NT2/D1 (cell line): ENCODE measurements at regions not wholly inside any gene's neighbourhood (a gene's known extent, or its start where the extent isn't known, plus 50 kb on each side); places are given as distances from the start of the nearest gene placed in this dataset.

Source experiments
- DNase-seq: peaks from one replicate; pipeline ENCODE4 v3.0.0-alpha.2; 2011; ENCODE audit warnings: low read depth, low spot score
- H3K27me3 ChIP-seq: 2 replicates; pipeline ENCODE4 v1.6.0; 2011; ENCODE audit warnings: mild to moderate bottlenecking; ENCODE audit not compliant: insufficient read length, insufficient read depth
- H3K36me3 ChIP-seq: 2 replicates; pipeline ENCODE4 v1.6.1; 2011; ENCODE audit warnings: mild to moderate bottlenecking, low read length, mixed read lengths; ENCODE audit not compliant: insufficient read depth, insufficient read length
- H3K4me1 ChIP-seq: 2 replicates; pipeline ENCODE4 v1.5.1; 2011; ENCODE audit not compliant: insufficient read depth, insufficient read length
- H3K4me3 ChIP-seq: 2 replicates; pipeline ENCODE4 v1.5.1; 2011; ENCODE audit warnings: low read depth; ENCODE audit not compliant: insufficient read length
- H3K9ac ChIP-seq: 2 replicates; pipeline ENCODE4 v1.6.0; 2011; ENCODE audit warnings: low read depth; ENCODE audit not compliant: insufficient read length
- H3K9me3 ChIP-seq: 2 replicates; pipeline ENCODE4 v1.5.1; 2011; ENCODE audit warnings: mild to moderate bottlenecking, low read length; ENCODE audit not compliant: insufficient read depth
- SUZ12 ChIP-seq: IDR thresholded peaks from 2 replicates; pipeline ENCODE4 v1.6.1; 2011; ENCODE audit not compliant: insufficient read length, insufficient read depth; ENCODE audit errors: extremely low read depth
- YY1 ChIP-seq: IDR thresholded peaks from 2 replicates; pipeline ENCODE4 v1.6.1; 2011; ENCODE audit not compliant: insufficient read length, insufficient read depth
- ZNF274 ChIP-seq: IDR thresholded peaks from 2 replicates; pipeline ENCODE4 v1.6.1; 2011; ENCODE audit warnings: mild to moderate bottlenecking, low read depth, low read length

DNA sequence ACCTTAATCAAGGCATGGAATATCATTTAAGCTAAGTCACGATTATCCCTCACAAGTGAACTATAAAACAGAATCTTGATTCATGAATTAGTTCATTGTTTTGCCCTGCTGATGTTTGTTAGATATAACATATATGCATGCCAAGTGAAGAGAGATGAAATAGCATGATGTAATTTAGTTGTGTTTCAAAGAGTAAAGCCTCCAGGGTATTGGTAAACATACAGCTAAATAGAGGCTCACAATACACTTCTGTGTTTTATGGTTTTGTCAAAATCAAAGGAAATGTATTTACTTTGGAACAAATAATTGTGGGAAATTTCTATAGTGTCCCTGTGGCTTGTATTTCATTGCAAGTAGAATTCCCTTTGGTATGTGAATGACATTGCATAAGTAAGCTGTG lies 69.0 kb upstream of the LEF1 start:
- no peaks in the 10 kb centered on the region for H3K27me3 ChIP-seq
- TF ChIP-seq SUZ12 (no peak), YY1 (no peak), ZNF274 (no peak)
- no peaks in the 10 kb centered on the region for H3K9me3 ChIP-seq
- H3K36me3 ChIP-seq, result no peaks in the 10 kb centered on the region
- no peak for DNase-seq
- no peaks in the 10 kb centered on the region for H3K4me1 ChIP-seq
- no peak overlapping the region for H3K9ac ChIP-seq
- no peak overlapping the region for H3K4me3 ChIP-seq

DNA sequence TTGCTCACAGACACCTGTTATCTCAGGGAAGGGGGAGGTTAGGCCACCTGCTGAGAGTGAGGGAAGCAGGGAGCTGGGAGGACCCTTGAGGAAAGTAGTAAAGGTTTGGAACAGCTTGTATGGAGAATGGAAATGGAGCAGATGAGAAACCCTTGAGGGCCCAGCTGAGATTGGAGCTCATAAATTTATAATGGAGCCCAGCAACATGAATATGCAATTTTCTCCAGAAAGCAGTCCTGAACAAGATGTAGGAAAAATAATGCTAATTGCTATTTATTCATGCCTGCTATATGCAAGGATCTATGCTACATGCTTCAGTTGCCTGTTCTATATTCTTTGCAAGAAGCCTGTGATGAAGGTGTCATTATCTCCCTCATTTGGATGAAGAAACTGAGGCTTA lies 67.5 kb upstream of the LEF1 start:
- no peaks in the 10 kb centered on the region for H3K9me3 ChIP-seq
- H3K4me3 ChIP-seq, result no peak overlapping the region
- H3K4me1 ChIP-seq, result no peaks in the 10 kb centered on the region
- H3K9ac ChIP-seq, result no peak overlapping the region
- H3K36me3 ChIP-seq, result no peaks in the 10 kb centered on the region
- H3K27me3 ChIP-seq, result no peaks in the 10 kb centered on the region
- DNase-seq, result no peak
- no peak for TF ChIP-seq ZNF274
- no peak for TF ChIP-seq YY1
- TF ChIP-seq SUZ12, result no peak

DNA sequence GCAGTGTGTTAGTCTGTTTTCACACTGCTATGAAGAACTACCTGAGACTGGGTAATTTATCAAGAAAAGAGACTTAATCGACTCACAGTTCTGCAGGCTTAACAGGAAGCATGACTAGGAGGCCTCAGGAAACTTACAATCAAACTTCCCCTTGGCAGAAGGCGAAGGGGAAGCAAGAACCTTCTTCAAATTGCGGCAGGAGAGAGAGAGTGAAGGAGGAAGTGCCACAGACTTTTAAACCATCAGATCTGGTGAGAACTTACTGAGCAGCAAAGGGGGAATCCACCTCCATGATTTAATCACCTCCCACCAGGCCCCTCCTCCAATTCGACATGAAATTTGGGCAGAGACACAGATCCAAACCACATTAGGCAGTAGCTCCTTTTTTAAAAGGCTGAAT lies 59.2 kb upstream of the LEF1 start:
- no peak overlapping the region for H3K4me3 ChIP-seq
- H3K9me3 ChIP-seq, result no peaks in the 10 kb centered on the region
- no peaks in the 10 kb centered on the region for H3K36me3 ChIP-seq
- no peak for TF ChIP-seq SUZ12
- TF ChIP-seq ZNF274, result no peak
- TF ChIP-seq YY1, result no peak
- no peaks in the 10 kb centered on the region for H3K27me3 ChIP-seq
- H3K4me1 ChIP-seq, result no peaks in the 10 kb centered on the region
- H3K9ac ChIP-seq, result no peak overlapping the region
- DNase-seq, result no peak

DNA sequence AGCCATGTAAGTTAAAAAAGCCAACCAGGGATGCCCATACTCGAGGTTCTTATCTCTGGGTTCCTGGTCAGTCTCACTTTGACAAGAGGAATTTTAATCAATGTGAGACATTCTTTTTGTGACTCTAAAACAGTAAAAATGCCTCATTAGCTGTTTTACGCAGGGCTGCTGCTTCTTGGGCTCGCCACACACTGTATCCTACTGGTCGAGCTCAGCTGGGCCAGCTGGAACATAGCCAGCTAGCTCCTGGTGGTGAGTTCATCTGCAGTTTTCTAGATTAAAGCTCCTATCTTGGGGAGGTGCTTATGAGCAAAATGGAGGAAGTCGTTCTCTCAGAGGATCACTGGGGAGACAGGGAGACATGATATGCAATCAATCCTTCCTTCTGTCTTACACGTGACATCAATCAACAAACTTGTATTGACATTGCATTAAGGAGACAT lies 55.9 kb upstream of the LEF1 start:
- Histone ChIP-seq H3K4me1 (no peaks in the 10 kb centered on the region), H3K9me3 (no peaks in the 10 kb centered on the region), H3K4me3 (no peak overlapping the region), H3K9ac (no peak overlapping the region), H3K36me3 (no peaks in the 10 kb centered on the region), H3K27me3 (no peaks in the 10 kb centered on the region)
- TF ChIP-seq ZNF274, result no peak
- TF ChIP-seq YY1, result no peak
- no peak for TF ChIP-seq SUZ12
- no peak for DNase-seq

DNA sequence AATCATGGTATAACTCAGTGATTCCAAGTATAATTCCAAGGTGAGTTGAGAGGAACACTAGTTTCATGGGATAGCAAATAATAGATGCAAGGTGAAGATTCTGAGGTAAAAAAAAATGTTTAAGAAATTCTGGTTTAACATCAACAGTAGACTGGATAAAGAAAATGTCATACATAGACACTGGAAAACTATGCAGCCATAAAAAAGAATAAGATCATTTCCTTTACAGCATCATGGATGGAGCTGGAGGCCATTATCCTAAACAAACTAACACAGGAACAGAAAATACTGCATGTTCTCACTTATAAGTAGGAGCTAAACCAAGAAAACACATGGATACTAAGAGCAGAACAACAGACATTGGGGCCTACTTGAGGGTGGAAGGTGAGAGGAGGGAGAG lies 54.6 kb upstream of the LEF1 start:
- TF ChIP-seq SUZ12, result no peak
- no peak for TF ChIP-seq ZNF274
- no peak for TF ChIP-seq YY1
- H3K27me3 ChIP-seq, result no peaks in the 10 kb centered on the region
- no peak for DNase-seq
- no peaks in the 10 kb centered on the region for H3K9me3 ChIP-seq
- no peak overlapping the region for H3K4me3 ChIP-seq
- H3K4me1 ChIP-seq, result no peaks in the 10 kb centered on the region
- H3K9ac ChIP-seq, result no peak overlapping the region
- no peaks in the 10 kb centered on the region for H3K36me3 ChIP-seq

DNA sequence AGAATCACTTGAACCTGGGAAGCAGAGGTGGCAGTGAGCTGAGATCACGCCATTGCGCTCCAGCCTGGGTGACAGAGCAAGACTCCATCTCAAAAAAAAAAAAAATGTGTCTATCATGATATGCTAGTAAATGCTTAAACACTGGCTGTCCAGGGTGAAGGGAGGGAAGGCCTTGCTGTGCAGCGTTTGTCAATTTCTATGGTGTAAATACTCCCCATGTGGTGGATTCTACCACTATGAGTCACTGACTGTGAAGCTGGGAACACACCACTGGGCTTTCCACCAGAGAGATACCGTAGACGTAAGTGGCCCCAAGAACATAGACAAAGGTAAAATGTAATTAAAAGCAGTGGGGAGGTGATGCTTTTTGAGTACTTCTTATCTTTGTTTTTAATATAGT lies 51.3 kb upstream of the LEF1 start:
- no peak overlapping the region for H3K9ac ChIP-seq
- H3K4me3 ChIP-seq, result no peak overlapping the region
- TF ChIP-seq ZNF274 (no peak), YY1 (no peak)
- no peaks in the 10 kb centered on the region for H3K27me3 ChIP-seq
- H3K4me1 ChIP-seq, result no peaks in the 10 kb centered on the region
- H3K9me3 ChIP-seq, result no peaks in the 10 kb centered on the region
- H3K36me3 ChIP-seq, result no peaks in the 10 kb centered on the region
- DNase-seq, result no peak
